ENCODE measurements at regions not wholly inside any gene's neighbourhood (a gene's known extent, or its start where the extent isn't known, plus 50 kb on each side); places are given as distances from the start of the nearest gene placed in this dataset.

DNA sequence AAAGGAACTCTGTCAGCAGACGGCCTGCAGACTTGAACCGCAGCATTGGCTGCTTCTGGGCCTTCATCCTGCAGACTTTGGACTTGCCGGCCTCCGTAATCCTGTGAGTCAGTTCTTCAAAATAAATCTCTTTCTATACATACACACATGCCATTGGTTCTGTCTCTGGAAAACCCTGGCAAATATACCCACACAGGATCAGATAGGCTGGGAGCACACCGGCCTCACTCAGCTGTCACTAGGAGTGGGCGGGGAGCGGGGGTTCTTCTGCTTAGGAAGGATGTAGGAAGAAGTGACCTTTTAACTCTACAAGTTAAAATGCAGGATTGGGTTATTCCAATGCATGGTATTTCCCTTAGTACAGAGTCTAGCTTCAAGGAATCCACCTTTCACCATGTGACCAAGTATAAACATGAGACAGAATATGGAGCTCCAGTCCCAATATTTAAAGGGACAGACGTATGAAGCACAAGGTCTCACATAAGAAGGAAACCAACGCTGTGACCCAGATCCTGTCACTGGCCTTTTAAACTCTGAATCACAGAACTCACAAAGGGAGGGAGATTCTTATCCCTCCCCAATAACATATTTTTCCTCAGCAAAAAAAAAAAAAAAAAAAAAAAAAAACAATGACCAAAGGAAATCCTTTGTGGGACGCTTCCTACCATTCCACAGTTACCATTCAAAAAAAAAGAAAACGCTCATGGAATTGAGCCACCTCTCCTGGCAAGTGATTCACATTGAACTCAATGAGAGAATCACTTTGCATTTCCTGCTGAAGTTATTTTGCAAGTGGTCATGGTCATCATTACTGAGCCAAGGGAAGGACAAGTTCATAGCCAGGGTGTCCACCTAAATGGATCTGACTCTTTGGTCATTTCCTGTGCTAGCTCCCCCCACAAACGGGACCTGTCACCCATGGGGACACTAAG lies 352.9 kb downstream of the FOXO1 start:
- TF ChIP-seq, protein P1, sequence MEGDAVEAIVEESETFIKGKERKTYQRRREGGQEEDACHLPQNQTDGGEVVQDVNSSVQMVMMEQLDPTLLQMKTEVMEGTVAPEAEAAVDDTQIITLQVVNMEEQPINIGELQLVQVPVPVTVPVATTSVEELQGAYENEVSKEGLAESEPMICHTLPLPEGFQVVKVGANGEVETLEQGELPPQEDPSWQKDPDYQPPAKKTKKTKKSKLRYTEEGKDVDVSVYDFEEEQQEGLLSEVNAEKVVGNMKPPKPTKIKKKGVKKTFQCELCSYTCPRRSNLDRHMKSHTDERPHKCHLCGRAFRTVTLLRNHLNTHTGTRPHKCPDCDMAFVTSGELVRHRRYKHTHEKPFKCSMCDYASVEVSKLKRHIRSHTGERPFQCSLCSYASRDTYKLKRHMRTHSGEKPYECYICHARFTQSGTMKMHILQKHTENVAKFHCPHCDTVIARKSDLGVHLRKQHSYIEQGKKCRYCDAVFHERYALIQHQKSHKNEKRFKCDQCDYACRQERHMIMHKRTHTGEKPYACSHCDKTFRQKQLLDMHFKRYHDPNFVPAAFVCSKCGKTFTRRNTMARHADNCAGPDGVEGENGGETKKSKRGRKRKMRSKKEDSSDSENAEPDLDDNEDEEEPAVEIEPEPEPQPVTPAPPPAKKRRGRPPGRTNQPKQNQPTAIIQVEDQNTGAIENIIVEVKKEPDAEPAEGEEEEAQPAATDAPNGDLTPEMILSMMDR (IDR thresholded peaks at IDR 0.05), result no peak

DNA sequence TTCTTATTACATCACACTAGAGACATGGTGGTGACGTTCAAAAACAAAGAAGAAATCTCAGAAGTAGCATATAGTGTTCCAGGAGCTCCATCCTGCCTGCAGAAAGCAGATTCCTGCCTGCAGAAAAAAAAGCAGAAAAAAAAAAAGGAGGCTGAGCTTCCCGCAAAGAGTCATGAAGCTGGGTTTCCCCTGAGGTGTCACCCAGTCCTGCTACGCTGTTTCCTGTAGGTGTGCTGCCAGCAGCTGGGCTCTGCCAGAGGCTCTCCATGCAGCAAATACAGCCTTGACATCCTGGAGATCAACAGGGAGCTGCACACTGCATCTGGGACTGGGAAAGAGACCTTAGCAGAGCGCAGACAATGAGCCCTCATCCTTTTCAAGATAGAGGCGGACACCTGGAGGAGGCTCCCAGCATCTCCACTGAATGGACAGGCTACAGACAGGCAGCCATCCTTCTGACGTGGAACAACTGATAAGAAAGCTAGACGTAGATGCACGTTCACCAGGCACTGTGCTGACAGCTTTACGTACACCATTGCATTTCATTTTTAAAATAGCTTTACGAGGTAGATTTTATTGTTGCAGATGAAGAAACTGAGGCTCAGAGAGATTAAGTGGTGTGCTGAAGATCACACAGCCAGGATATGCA lies 350.9 kb downstream of the FOXO1 start:
- TF ChIP-seq, protein P1 (IDR thresholded peaks at IDR 0.05), result no peak

DNA sequence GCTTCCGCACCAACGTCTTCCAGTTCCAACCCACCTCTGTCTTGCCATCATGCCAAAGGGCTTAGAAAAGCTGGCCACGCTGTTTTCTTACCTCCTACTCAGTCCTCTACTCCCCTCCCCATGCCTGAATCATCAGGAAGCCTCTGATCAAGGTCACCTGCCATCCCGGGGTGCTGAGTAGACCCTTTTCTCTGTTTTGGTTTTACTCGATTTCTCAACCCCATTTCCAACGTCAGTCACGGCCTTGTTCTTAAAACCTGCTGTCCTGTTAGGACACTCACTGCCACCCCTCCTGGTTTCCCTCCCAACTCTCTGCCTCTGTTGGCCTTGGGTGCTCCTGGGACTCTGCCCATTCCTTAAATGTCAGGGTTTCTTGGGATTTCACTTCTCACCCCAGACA lies 350.1 kb downstream of the FOXO1 start:
- TF ChIP-seq, protein P1 (IDR thresholded peaks at IDR 0.05), result no peak

DNA sequence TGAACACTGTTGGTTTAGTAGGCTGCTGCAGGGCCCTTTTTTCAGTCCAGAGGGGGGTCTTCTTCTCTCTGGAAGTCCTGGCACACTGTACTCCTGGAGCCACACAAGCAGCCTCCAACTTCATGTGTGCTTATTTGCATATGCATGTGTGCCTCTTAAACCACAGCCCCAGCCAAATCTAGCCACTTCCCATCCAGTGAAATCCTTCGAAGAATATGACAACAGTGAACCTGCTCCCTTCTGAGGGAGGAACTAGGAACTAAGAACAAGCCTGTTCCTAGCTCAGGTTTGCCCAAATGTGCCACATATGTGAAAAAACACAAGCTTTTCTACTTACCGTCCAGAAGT lies 348.5 kb downstream of the FOXO1 start:
- TF ChIP-seq, protein P1 (IDR thresholded peaks at IDR 0.05), result no peak

DNA sequence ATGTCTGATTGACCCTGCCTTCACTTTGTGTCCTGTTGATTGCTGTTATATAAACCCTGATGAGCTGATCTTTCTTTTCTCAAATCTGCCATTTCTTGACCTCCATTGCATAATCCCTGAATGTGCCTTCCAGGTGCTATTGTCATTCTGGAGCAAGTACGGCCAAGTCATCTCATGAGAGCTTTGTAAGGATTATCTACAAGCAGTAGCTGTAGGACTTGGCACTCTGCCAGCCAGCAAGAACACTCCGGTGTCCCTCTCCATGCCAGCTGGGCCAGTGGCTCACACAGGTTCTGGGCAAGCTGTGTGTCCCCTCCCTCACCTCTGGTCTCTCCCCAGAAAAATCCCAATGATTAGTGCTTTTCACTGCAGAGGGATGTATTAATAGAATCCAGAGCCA lies 348.1 kb downstream of the FOXO1 start:
- TF ChIP-seq, protein P1 (IDR thresholded peaks at IDR 0.05), result no peak

DNA sequence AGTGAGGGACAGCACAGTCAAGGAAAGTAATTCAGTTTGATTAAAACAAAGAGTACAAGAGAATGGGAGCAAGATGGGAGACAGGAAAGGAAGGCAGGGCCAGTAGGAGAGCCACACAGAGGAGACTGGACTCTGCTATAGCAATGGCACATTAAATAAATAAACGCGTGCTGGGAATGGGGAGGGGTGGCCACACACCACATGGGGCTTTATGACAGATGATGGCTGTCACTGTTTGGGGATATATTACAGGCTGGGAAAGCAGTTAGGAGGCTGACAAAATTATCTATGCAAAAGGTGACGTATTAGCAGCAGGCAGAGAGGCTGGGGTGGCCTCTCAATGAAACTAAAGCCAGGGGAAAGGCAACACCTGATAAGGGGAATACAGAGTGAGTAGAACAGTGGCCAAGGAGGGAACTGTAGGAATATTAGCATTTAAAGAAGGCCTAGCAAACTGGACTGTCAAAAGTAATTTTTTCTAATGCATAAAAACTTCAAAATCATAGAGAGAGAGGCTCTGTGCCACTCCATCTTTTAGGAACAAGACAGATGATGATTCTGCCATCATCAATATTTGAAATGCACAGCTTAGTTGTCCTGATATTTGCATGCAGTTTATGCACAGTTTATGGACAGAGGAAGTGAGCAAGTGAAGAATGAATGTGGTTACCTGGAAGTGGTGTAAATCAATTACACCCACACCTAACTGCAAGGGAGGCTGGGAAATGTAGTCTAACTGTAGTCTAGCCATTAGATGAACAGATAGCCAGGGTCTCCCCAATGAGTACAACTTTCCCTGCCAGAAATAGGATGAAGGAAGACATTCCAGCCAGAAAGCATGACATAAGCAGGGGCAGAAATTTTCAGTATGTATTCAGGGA lies 346.5 kb downstream of the FOXO1 start:
- TF ChIP-seq, protein P1 (IDR thresholded peaks at IDR 0.05), result no peak

DNA sequence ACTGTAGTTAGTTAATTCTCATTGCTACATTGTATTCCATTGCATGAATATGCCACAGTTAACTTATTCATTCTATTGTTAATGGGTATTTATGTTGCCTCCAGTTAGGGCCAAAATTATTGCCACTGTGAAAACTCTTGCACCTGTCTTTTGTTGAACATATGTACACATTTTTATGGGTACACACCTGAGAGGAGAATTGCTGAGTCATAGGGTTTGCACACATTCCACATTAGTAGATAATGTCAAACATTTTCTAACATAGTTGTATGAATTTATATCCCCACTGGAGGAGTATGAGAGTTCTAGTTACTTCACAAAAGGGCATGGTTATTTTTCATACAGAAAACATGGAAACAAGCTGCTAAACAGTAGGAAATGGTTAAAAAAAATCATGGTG lies 338.4 kb downstream of the FOXO1 start:
- TF ChIP-seq, protein P1 (IDR thresholded peaks at IDR 0.05), result no peak
